ENCODE measurements at regions not wholly inside any gene's neighbourhood (a gene's known extent, or its start where the extent isn't known, plus 50 kb on each side); places are given as distances from the start of the nearest gene placed in this dataset.

GRCh38 chr18:14962626-14963025 lies 214.7 kb downstream of the ANKRD30B start:
- H2BK120ac ChIP-seq (ENCODE audit: low read depth, low read length), result no peak overlapping the region
- H3K4me2 ChIP-seq (ENCODE audit: low read depth, low read length), result no peak overlapping the region
- H2AFZ ChIP-seq (replicated peaks; ENCODE audit: low read length, poor library complexity), result no peak overlapping the region
- H3K9me3 ChIP-seq (ENCODE audit: control insufficient read depth, insufficient read depth, low read length), result peaks cover 34% of the 10 kb centered on the region
- no peaks in the 10 kb centered on the region for H3K79me1 ChIP-seq (ENCODE audit: low read depth in 1 of 2, low read length in 2 of 2)
- H3K9me1 ChIP-seq (ENCODE audit: insufficient read depth, low read length), result no peaks in the 10 kb centered on the region
- H2AK5ac ChIP-seq (ENCODE audit: low read depth, low read length), result no peak overlapping the region
- no peak for ATAC-seq (ENCODE audit: low read depth)
- dilution Hi-C loops (cut with HindIII; ENCODE audit: low sequenced_read_pairs, unreplicated experiment) (no loop called here), intact Hi-C loops (cut with micrococcal nuclease) (no loop called here), in situ Hi-C loops (cut with MboI; ENCODE audit: low sequenced_read_pairs) (no loop called here)
- no CpG with 5 or more reads among the region's 8 CpGs for WGBS, 2 experiments (ENCODE audit: extremely low coverage in 2 of 2, insufficient read length in 1 of 2)
- no peaks in the 10 kb centered on the region for H3K36me3 ChIP-seq (ENCODE audit: control insufficient read depth, insufficient read depth, low read length)
- POLR2A ChIA-PET (ENCODE audit: unreplicated experiment), result no interaction called here
- no peak overlapping the region for H4K91ac ChIP-seq (ENCODE audit: insufficient read depth, low read depth, low read length)
- no peaks in the 10 kb centered on the region for H3K27me3 ChIP-seq (ENCODE audit: control insufficient read depth, insufficient read depth, low read length)
- H3K4me3 ChIP-seq (ENCODE audit: insufficient read depth, low read depth, low read length), result no peak overlapping the region
- H2BK20ac ChIP-seq (ENCODE audit: low read depth, low read length), result no peak overlapping the region
- H2AK9ac ChIP-seq (replicated peaks; ENCODE audit: low read depth, low read length, poor library complexity), result no peak overlapping the region
- H3K4me1 ChIP-seq (ENCODE audit: control insufficient read depth, insufficient read depth, low read length), result no peaks in the 10 kb centered on the region
- H3K56ac ChIP-seq (ENCODE audit: extremely low read depth, insufficient read depth, low read length), result no peak overlapping the region
- no peak overlapping the region for H3K27ac ChIP-seq (ENCODE audit: insufficient read depth, low read length)
- no peak overlapping the region for H3K14ac ChIP-seq (replicated peaks; ENCODE audit: low read depth, low read length)
- no TSS peak for BruUV-seq (replicated peaks)
- no peak overlapping the region for H2BK15ac ChIP-seq (ENCODE audit: low read depth, low read length)
- no peak for TF ChIP-seq SMC3 (IDR thresholded peaks at IDR 0.05; ENCODE audit: low read depth, low read length)
- TF ChIP-seq MAFK (IDR thresholded peaks at IDR 0.05; ENCODE audit: low read depth, low read length), result no peak
- no peak for TF ChIP-seq NFE2L2 (IDR thresholded peaks at IDR 0.05; ENCODE audit: low read depth, low read length)
- no peak for TF ChIP-seq POLR2A (IDR thresholded peaks at IDR 0.05; ENCODE audit: low read depth, low read length)
- no peak for TF ChIP-seq MXI1 (IDR thresholded peaks at IDR 0.05; ENCODE audit: borderline replicate concordance, low read depth, low read length)
- TF ChIP-seq CEBPB (IDR thresholded peaks at IDR 0.05; ENCODE audit: low read depth, low read length), result no peak
- TF ChIP-seq FOS (IDR thresholded peaks at IDR 0.05; ENCODE audit: low read depth, low read length), result no peak
- no peak for TF ChIP-seq CHD1 (IDR thresholded peaks at IDR 0.05; ENCODE audit: low read depth, low read length)
- no peak overlapping the region for H3K9ac ChIP-seq (ENCODE audit: low read depth, low read length)
- CTCF ChIA-PET, result no interaction called here
- no peak overlapping the region for H4K8ac ChIP-seq (ENCODE audit: low read depth in 2 of 2, low read length in 2 of 2)
- no peak overlapping the region for H3K23ac ChIP-seq (ENCODE audit: low read depth, low read length)
- DNase-seq, result no peak
- no peak overlapping the region for H4K5ac ChIP-seq (ENCODE audit: low read depth, low read length)
- H2BK5ac ChIP-seq (ENCODE audit: low read depth, low read length, poor library complexity, severe bottlenecking), result no peak overlapping the region
- H3K4ac ChIP-seq (ENCODE audit: low read depth, low read length), result no peak overlapping the region
- H3K18ac ChIP-seq (ENCODE audit: low read depth, low read length), result no peak overlapping the region
- H4K20me1 ChIP-seq (ENCODE audit: insufficient read depth, low read length), result no peaks in the 10 kb centered on the region
